Peyer's patch (tissue), 4 donors: ENCODE measurements at regions not wholly inside any gene's neighbourhood (a gene's known extent, or its start where the extent isn't known, plus 50 kb on each side); places are given as distances from the start of the nearest gene placed in this dataset.

ENCODE experiments used
- CTCF ChIP-seq, 6 experiments: fragments of 450-650 bp in 4 of 6; fragments of 200-600 bp in 2 of 6; sonication (generic) in 1 of 6; IDR thresholded peaks; one replicate each; pipeline ENCODE4 v1.5.1; 2017 to 2019; ENCODE audit warnings: antibody characterized with exemption in 6 of 6, mild to moderate bottlenecking in 3 of 6, moderate library complexity in 1 of 6
- POLR2A ChIP-seq, 2 donors: fragments of 450-650 bp; IDR thresholded peaks; one replicate each; pipeline ENCODE4 v1.5.1; 2017; ENCODE audit warnings: antibody characterized with exemption in 2 of 2, mild to moderate bottlenecking in 2 of 2, moderate library complexity in 2 of 2

GRCh38 chr2:234694244-234695013, 197.5 kb upstream of the ARL4C start:
- TF ChIP-seq POLR2A (IDR thresholded peaks at IDR 0.05), result no peak
- no peak for TF ChIP-seq CTCF (IDR thresholded peaks at IDR 0.05)
